ENCODE measurements at regions not wholly inside any gene's neighbourhood (a gene's known extent, or its start where the extent isn't known, plus 50 kb on each side); places are given as distances from the start of the nearest gene placed in this dataset.

GRCh38 chr5:152995214-152995725 is 495.2 kb upstream of the GRIA1 start:
- TF ChIP-seq E2F6 (IDR thresholded peaks at IDR 0.05; ENCODE audit: borderline replicate concordance, low read depth) (no peak), CEBPB (IDR thresholded peaks at IDR 0.05) (no peak), PBX3 (IDR thresholded peaks at IDR 0.05) (no peak), CTCF (IDR thresholded peaks at IDR 0.05) (no peak), MAFK (IDR thresholded peaks at IDR 0.05; ENCODE audit: partially characterized antibody) (no peak), JUN (IDR thresholded peaks at IDR 0.05) (no peak), POLR2A (IDR thresholded peaks at IDR 0.05; ENCODE audit: low read length) (no peak), SMC3 (IDR thresholded peaks at IDR 0.05) (no peak)
